ENCODE measurements at regions not wholly inside any gene's neighbourhood (a gene's known extent, or its start where the extent isn't known, plus 50 kb on each side); places are given as distances from the start of the nearest gene placed in this dataset.

DNA sequence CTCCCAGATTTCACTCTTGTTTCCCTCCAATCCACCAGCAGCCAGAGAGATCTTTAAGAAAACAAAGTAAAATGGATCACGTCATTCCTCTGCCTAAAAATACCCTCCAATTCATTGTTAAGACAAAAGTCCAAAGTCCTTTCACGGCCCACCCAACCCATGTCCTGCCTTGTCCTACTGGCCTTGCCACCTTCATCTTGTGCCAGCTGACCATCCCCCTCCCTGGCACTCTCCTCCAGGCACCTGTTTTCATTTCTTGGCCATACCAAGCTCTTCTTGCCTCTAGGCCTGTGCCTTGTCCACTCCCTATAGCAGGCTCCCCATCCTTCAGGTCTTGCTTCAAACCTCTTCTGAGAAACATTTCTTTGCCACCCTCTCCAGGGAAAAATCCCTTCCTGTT, 307.6 kb downstream of the MSX2 start:
- no peaks in the 10 kb centered on the region for H3K36me3 ChIP-seq (ENCODE audit: insufficient read depth, low read length)
- H3K27ac ChIP-seq (ENCODE audit: low read depth, low read length), result no peak overlapping the region
- 88% methylated on average over 2 of the region's 2 CpGs for WGBS
- H3K9ac ChIP-seq (ENCODE audit: low read depth, low read length), result no peak overlapping the region
- no peaks in the 10 kb centered on the region for H3K4me1 ChIP-seq (ENCODE audit: insufficient read depth, low read length)
- H3K4me3 ChIP-seq (ENCODE audit: low read length), result no peak overlapping the region
- no peaks in the 10 kb centered on the region for H3K9me3 ChIP-seq (ENCODE audit: insufficient read depth, low read depth, low read length)
- H3K27me3 ChIP-seq (ENCODE audit: insufficient read depth, low read length), result no peaks in the 10 kb centered on the region

DNA sequence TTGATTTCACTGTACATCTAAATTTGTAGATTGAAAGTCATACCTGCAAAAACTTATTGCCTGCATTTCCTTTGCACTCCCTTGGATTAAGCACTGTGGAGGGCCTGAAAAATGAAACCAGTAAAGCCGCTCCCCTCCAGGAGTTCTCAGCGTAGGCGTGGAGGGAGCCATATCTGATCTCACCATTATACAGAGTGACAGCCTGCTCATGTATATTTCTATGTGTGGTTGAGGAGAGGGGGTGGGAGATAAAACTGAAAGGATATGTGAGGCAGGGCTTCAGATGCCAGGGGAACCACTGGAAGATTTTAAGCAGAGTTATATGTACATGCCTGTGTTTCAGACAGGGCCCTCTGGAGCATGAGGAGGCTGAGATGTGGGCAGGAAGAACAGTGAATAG, 303.0 kb downstream of the MSX2 start:
- Histone ChIP-seq H3K9me3 (ENCODE audit: insufficient read depth, low read depth, low read length) (peaks cover 8% of the 10 kb centered on the region), H3K4me1 (ENCODE audit: insufficient read depth, low read length) (no peaks in the 10 kb centered on the region), H3K27ac (ENCODE audit: low read depth, low read length) (no peak overlapping the region), H3K9ac (ENCODE audit: low read depth, low read length) (no peak overlapping the region), H3K4me3 (ENCODE audit: low read length) (no peak overlapping the region), H3K27me3 (ENCODE audit: insufficient read depth, low read length) (no peaks in the 10 kb centered on the region), H3K36me3 (ENCODE audit: insufficient read depth, low read length) (no peaks in the 10 kb centered on the region)
- WGBS, result 97% methylated on average over 3 of the region's 3 CpGs

DNA sequence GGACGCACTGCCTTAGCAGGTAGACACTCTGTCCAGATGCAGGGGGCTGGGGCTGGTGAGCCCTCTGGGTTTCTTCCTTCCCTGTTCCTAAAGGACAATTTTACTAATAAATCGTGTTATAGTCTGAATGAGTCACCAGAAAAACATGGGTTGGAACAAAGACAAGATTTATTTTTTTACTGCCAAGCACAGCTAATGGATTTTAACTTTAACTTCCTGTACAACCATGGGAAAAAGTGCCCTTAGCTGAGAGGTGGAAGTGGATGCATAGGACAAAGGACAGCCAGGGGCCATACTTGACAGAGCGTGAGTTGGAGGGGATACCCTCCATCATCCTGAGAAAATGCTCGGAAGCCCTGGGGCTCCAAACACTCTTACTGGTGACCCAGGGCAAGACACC, 300.7 kb downstream of the MSX2 start:
- H3K9me3 ChIP-seq (ENCODE audit: insufficient read depth, low read depth, low read length), result peaks cover 8% of the 10 kb centered on the region
- H3K27ac ChIP-seq (ENCODE audit: low read depth, low read length), result no peak overlapping the region
- H3K4me1 ChIP-seq (ENCODE audit: insufficient read depth, low read length), result no peaks in the 10 kb centered on the region
- WGBS, result 94% methylated on average over 4 of the region's 4 CpGs
- no peak overlapping the region for H3K9ac ChIP-seq (ENCODE audit: low read depth, low read length)
- H3K36me3 ChIP-seq (ENCODE audit: insufficient read depth, low read length), result no peaks in the 10 kb centered on the region
- no peaks in the 10 kb centered on the region for H3K27me3 ChIP-seq (ENCODE audit: insufficient read depth, low read length)
- H3K4me3 ChIP-seq (ENCODE audit: low read length), result no peak overlapping the region

DNA sequence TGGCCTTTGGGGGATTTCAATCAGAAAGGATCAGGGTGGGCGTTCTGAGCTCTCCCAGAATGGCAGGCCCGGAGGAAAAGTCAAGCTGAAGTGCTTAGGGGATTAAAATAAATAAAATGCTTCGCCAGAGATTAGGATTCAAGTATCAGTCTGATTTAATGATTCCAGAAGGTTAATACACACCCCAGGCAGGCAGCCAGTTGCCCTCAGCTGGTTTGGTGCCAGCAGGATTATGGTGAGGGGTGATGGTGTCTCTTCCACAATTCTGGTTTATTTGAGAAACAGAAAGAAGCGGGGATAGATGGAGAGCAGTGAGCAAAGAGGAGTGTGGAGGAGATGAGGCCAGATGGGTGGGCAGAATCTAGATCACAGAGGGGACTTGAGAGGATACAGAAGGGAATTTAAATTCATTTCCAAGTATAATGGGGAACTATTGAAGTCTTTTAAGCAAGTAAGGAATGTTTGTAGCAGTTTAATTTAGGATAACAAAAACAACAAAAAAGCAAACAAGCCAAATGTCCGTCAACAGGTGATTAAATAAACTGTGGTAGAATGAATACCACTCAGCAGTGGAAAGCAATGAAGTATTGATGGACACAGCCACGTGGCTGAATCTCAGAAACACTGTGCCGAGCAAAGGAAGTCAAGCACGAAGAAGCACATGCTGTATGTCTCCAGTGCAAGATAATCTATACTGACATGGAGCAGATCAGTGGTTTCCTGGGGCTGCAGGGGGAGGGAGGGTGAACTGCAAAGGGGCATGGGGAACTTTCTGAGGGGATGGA, 297.7 kb downstream of the MSX2 start:
- WGBS, result 87% methylated on average over 8 of the region's 8 CpGs
- no peaks in the 10 kb centered on the region for H3K36me3 ChIP-seq (ENCODE audit: insufficient read depth, low read length)
- H3K4me1 ChIP-seq (ENCODE audit: insufficient read depth, low read length), result no peaks in the 10 kb centered on the region

DNA sequence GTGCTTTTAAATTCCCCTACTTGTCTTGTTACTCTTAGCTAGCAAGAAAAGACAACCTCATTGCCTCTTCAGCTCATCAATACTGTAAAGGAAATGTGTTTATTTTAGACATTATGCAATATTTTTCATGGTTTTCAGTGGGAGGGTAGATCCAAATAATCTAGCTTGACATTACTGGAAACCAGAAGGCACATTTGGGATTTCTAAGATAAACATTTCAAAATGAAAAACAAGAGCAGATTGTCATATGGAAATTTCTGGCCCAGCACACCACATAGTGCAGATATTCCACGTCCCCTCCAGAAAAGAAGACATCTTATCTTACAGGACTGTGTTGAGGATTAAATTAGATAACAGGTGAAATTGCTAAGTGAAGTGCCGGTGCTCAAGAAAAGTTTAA, 296.9 kb downstream of the MSX2 start:
- Histone ChIP-seq H3K4me3 (ENCODE audit: low read length) (no peak overlapping the region), H3K27me3 (ENCODE audit: insufficient read depth, low read length) (no peaks in the 10 kb centered on the region), H3K4me1 (ENCODE audit: insufficient read depth, low read length) (no peaks in the 10 kb centered on the region), H3K27ac (ENCODE audit: low read depth, low read length) (no peak overlapping the region), H3K9me3 (ENCODE audit: insufficient read depth, low read depth, low read length) (peaks cover 8% of the 10 kb centered on the region), H3K9ac (ENCODE audit: low read depth, low read length) (no peak overlapping the region), H3K36me3 (ENCODE audit: insufficient read depth, low read length) (no peaks in the 10 kb centered on the region)
- 92% methylated on average over 1 of the region's 2 CpGs for WGBS

More for the DNA sequence above, 297.7 kb downstream of the MSX2 start:
- Histone ChIP-seq H3K4me3 (ENCODE audit: low read length) (no peak overlapping the region), H3K9ac (ENCODE audit: low read depth, low read length) (no peak overlapping the region), H3K27me3 (ENCODE audit: insufficient read depth, low read length) (no peaks in the 10 kb centered on the region), H3K9me3 (ENCODE audit: insufficient read depth, low read depth, low read length) (peaks cover 8% of the 10 kb centered on the region), H3K27ac (ENCODE audit: low read depth, low read length) (no peak overlapping the region)

DNA sequence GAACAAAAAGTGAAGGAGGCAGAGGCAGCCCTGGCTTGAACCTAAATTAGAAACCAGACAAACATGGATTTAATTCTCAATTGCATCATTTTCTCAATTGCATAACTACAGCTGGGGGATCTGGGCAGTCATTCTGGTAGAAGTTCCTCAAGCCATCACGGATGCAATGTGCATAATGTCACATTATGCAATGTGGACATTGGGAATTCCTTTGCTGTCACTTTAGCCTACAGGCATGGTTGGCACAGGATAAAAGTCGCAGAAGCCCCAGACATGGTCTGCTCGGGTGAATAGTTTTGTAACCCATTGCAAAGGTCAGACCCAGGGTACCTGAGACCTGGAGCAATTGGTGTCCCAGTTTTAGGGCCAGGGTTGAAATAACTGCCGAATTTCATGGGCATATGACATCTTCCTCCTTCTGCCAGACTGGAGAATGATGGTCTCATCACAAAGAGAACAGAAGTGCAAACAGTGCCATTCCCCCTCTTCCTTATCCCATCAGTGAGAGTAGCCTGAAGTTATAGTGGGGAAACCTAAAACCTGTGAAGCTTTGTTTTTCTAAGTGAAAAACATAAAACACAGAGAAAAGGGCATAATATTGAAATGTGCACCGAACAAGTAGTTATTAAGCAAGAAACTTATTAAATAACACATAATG, 290.8 kb downstream of the MSX2 start:
- Histone ChIP-seq H3K27ac (ENCODE audit: low read depth, low read length) (no peak overlapping the region), H3K4me1 (ENCODE audit: insufficient read depth, low read length) (no peaks in the 10 kb centered on the region), H3K9ac (ENCODE audit: low read depth, low read length) (no peak overlapping the region), H3K27me3 (ENCODE audit: insufficient read depth, low read length) (no peaks in the 10 kb centered on the region), H3K4me3 (ENCODE audit: low read length) (no peak overlapping the region), H3K9me3 (ENCODE audit: insufficient read depth, low read depth, low read length) (no peaks in the 10 kb centered on the region), H3K36me3 (ENCODE audit: insufficient read depth, low read length) (no peaks in the 10 kb centered on the region)
- 89% methylated on average over 4 of the region's 5 CpGs for WGBS

DNA sequence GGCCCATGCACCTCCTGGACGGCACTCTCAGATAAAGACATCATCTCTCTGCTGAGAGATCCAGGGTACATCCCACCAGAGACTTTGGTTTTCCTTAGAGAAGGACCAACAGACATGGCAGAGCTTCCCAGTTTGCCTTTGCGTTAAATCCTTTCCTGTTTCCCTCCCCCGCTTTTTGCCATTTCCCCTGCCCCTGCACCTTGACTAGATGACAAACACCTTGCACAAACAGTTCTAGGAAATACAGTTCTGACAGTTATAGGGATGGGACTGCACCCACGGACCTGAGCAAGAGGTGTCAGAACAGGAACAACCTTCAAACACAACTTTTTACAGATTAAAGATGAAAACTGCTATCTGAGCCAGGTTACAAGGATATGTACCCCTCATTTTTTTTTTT, 288.9 kb downstream of the MSX2 start:
- Histone ChIP-seq H3K4me1 (ENCODE audit: insufficient read depth, low read length) (no peaks in the 10 kb centered on the region), H3K27me3 (ENCODE audit: insufficient read depth, low read length) (no peaks in the 10 kb centered on the region), H3K9ac (ENCODE audit: low read depth, low read length) (no peak overlapping the region), H3K9me3 (ENCODE audit: insufficient read depth, low read depth, low read length) (no peaks in the 10 kb centered on the region), H3K27ac (ENCODE audit: low read depth, low read length) (no peak overlapping the region), H3K4me3 (ENCODE audit: low read length) (no peak overlapping the region), H3K36me3 (ENCODE audit: insufficient read depth, low read length) (no peaks in the 10 kb centered on the region)
- 90% methylated on average over 4 of the region's 4 CpGs for whole genome bisulfite sequencing

DNA sequence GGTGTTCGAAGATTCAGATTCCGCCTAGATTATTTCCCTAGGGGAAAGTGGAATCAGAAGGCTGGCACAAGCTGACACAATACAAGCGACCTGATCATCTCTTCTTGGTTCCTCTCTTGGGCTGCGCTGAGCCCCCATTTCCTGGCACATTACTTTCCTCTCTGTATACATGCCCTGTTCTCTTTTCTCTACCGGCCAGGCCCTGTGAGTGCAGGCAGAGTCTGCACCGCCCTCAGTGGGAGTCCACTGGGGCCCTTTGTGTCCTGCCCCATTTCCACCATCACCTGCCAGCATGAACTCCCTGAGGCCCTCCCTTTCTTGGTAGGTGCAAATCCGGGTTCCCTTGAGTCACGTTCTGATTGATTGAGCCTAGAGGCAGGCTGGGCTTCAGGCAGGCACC, 287.9 kb downstream of the MSX2 start:
- H3K27me3 ChIP-seq (ENCODE audit: insufficient read depth, low read length), result no peaks in the 10 kb centered on the region
- no peaks in the 10 kb centered on the region for H3K4me1 ChIP-seq (ENCODE audit: insufficient read depth, low read length)
- H3K9ac ChIP-seq (ENCODE audit: low read depth, low read length), result no peak overlapping the region
- H3K27ac ChIP-seq (ENCODE audit: low read depth, low read length), result no peak overlapping the region
- H3K4me3 ChIP-seq (ENCODE audit: low read length), result no peak overlapping the region
- 82% methylated on average over 8 of the region's 8 CpGs for WGBS
- H3K36me3 ChIP-seq (ENCODE audit: insufficient read depth, low read length), result no peaks in the 10 kb centered on the region
- H3K9me3 ChIP-seq (ENCODE audit: insufficient read depth, low read depth, low read length), result no peaks in the 10 kb centered on the region

DNA sequence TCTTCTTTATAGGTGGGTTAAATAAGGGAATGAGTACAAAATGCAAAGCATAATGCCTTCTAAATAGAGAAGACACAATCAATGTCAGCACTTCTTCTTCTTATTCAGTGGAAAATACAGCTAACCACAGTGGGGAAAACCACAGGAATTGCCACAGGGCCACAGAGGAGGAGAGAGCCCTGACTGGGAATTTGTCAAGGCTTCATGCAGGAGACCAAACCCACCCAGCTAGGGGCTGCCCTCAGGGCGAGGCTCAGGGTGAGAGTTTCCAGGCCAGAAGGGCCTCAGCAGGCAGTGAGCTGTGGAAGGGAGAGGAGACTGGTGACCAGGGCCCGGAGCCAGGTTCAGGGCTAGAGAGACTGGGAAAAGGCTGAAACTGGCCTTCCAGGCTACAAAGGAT, 279.1 kb downstream of the MSX2 start:
- H3K27ac ChIP-seq (ENCODE audit: low read depth, low read length), result no peak overlapping the region
- H3K9me3 ChIP-seq (ENCODE audit: insufficient read depth, low read depth, low read length), result 0 out of 2 replicates have a peak, but pooled peaks cover 2% of the 10 kb centered on the region
- no peaks in the 10 kb centered on the region for H3K36me3 ChIP-seq (ENCODE audit: insufficient read depth, low read length)
- 88% methylated on average over 2 of the region's 2 CpGs for WGBS
- no peaks in the 10 kb centered on the region for H3K27me3 ChIP-seq (ENCODE audit: insufficient read depth, low read length)
- no peak overlapping the region for H3K9ac ChIP-seq (ENCODE audit: low read depth, low read length)
- no peaks in the 10 kb centered on the region for H3K4me1 ChIP-seq (ENCODE audit: insufficient read depth, low read length)
- no peak overlapping the region for H3K4me3 ChIP-seq (ENCODE audit: low read length)

DNA sequence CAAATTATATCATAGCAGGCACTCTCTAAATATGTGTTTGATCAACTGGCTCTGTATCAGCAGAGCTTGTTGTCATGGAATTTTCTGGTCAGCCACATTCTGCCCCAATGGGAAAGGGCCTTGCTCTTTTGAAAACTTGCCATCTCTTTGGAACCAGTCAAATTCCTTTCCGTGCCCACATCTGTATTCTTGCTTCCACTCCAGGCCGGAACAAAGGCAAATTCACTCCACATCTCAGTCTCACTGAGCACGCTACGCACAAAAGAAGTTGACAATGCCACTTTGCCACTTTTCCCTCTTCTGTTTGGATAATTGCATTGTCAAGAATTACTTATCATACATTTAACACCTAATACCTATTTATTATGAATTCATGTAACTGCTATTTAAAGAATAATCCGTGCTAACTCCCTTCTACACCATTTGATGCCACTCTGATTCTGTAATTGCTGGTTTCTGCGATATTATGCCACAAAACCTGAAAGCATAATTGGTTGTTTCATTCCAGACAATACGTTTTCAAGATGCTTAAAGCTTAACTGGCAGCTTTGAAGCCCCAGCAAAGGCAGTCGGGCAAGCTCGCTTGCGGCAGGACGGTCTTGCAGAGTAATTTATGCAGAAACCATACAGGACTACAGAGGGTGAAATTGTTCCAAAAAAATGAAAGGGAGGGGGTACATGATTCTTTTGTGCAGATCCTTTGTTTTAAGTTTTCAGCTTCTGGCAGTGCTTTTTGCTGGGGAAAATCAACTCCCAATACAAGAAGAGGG, 277.7 kb downstream of the MSX2 start:
- Histone ChIP-seq H3K27ac (ENCODE audit: low read depth, low read length) (no peak overlapping the region), H3K4me3 (ENCODE audit: low read length) (no peak overlapping the region), H3K27me3 (ENCODE audit: insufficient read depth, low read length) (no peaks in the 10 kb centered on the region), H3K9ac (ENCODE audit: low read depth, low read length) (no peak overlapping the region), H3K36me3 (ENCODE audit: insufficient read depth, low read length) (no peaks in the 10 kb centered on the region), H3K4me1 (ENCODE audit: insufficient read depth, low read length) (no peaks in the 10 kb centered on the region), H3K9me3 (ENCODE audit: insufficient read depth, low read depth, low read length) (0 out of 2 replicates have a peak, but pooled peaks cover 6% of the 10 kb centered on the region)
- 85% methylated on average over 11 of the region's 11 CpGs for WGBS

DNA sequence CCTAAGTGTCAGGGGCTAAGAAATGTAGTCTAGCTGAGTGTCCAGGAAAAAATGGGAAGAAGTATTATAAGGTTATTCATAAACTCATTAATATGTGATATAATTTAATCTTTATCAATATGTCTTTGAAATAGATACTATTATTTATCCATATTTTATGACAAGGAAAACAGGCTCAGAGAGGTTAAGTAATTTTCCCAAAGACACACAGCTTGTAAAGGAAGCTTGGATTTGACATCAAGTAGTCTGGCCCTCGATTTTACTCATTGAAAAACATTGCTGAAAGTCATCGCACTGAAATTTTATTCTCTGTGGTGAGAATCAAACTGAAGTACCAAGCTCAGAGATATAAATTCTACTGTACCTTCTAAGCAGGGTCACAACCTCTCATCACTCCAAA, 276.9 kb downstream of the MSX2 start:
- Histone ChIP-seq H3K36me3 (ENCODE audit: insufficient read depth, low read length) (no peaks in the 10 kb centered on the region), H3K4me1 (ENCODE audit: insufficient read depth, low read length) (no peaks in the 10 kb centered on the region), H3K9me3 (ENCODE audit: insufficient read depth, low read depth, low read length) (0 out of 2 replicates have a peak, but pooled peaks cover 6% of the 10 kb centered on the region), H3K4me3 (ENCODE audit: low read length) (no peak overlapping the region), H3K27ac (ENCODE audit: low read depth, low read length) (no peak overlapping the region), H3K27me3 (ENCODE audit: insufficient read depth, low read length) (no peaks in the 10 kb centered on the region), H3K9ac (ENCODE audit: low read depth, low read length) (no peak overlapping the region)
- 68% methylated on average over 2 of the region's 2 CpGs for WGBS

Data from HUES64 (cell line).